ENCODE measurements at regions not wholly inside any gene's neighbourhood (a gene's known extent, or its start where the extent isn't known, plus 50 kb on each side); places are given as distances from the start of the nearest gene placed in this dataset.
A peak's percentile ranks its signal among the peaks of the same experiment; 100 is the strongest.

DNA sequence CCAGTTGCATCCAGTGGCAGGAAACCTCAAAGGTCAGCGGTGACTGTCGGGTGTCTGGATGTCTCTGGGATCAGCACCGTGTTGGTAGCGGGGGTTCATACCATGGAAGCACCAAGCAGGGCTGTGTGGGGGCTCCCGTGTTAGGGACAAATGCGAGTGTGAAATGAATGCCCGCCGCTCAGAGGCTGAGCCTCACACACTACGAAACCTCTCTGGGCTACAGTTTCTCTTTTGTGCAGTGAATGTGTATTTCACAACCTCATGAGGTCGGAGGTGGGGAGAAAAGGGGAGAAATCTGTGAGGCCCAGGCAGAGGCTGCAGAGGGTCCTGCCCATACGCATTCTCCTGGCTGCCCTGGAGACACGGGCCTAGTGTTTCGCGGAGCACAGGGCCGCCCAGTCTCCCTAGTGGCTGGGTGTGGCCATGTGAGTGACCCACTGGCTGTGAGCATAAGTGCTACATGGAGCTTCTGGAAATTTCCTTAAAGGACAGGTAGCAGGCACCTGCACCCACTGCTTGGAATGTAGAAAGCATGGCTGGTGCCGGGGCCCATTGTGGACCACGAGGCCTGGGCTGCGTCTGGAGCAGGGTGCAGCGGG is 138.0 kb upstream of the GLI2 start:
- no peak overlapping the region for H3K4me3 ChIP-seq (replicated peaks in 1 of 3; ENCODE audit: insufficient read depth in 1 of 3, low read depth in 2 of 3, low read length in 3 of 3)
- no peak for DNase-seq (ENCODE audit: low spot score)
- H2AFZ ChIP-seq (ENCODE audit: low read length): no peak overlapping the region
- no TSS peak for BruUV-seq (replicated peaks)
- no peak overlapping the region for H3K27ac ChIP-seq (ENCODE audit: extremely low read length, insufficient read depth, low read length)
- peaks cover 10 to 88% of the 10 kb centered on the region in 2 experiments for H3K27me3 ChIP-seq (ENCODE audit: control insufficient read depth in 1 of 2, insufficient read depth in 2 of 2, low read length in 2 of 2)
- H3K36me3 ChIP-seq (replicated peaks in 1 of 2; ENCODE audit: control insufficient read depth in 1 of 2, insufficient read depth in 2 of 2, low read length in 2 of 2): no peaks in the 10 kb centered on the region
- in situ Hi-C loops (cut with HindIII; ENCODE audit: extremely low pct_ligation_motif_present, low pct_unique_long_range_greater_than_20kb): no loop called here
- no peak overlapping the region for H3K4me2 ChIP-seq (ENCODE audit: low read depth, low read length)
- 48% methylated on average over 18 of the region's 19 CpGs for WGBS (ENCODE audit: low lambda C conversion rate)
- peaks cover 13% of the 10 kb centered on the region; the same call in 1 of the 2 replicates for H3K4me1 ChIP-seq (ENCODE audit: insufficient read depth, low read length)
- no peak for FAIRE-seq
- no peaks in the 10 kb centered on the region for H3K79me2 ChIP-seq (ENCODE audit: insufficient read depth, low read length)
- CTCF ChIA-PET (ENCODE audit: low intra/inter-chr PET ratio, low total read pairs): no interaction called here
- ATAC-seq: peak; percentile 20; the same call in 1 of the 3 replicates
- POLR2A ChIA-PET: interaction anchor here (1.2 kb wide), 1 partner anchor 45 kb away, joined by 4 read pairs; no protein-coding TSS in a partner anchor
- peaks cover 5% of the 10 kb centered on the region; the same call in 1 of the 2 replicates for H4K20me1 ChIP-seq (ENCODE audit: insufficient read depth, low read length)
- intact Hi-C loops (cut with micrococcal nuclease; ENCODE audit: unreplicated experiment): no loop called here
- no peak overlapping the region for H3K9ac ChIP-seq (ENCODE audit: insufficient read depth, low read depth, low read length)
- TF ChIP-seq EZH2 (conservative IDR thresholded peaks at IDR 0.05; ENCODE audit: low read depth, low read length) (peak; percentile 55; the same call in 1 of the 2 replicates), ZIK1 (CRISPR knock-in tag; IDR thresholded peaks at IDR 0.05; ENCODE audit: borderline replicate concordance, low read depth) (no peak), SP4 (CRISPR knock-in tag; IDR thresholded peaks at IDR 0.05) (no peak), ZC3H4 (CRISPR knock-in tag; IDR thresholded peaks at IDR 0.05; ENCODE audit: borderline replicate concordance) (no peak), KMT2B (CRISPR knock-in tag; IDR thresholded peaks at IDR 0.05) (no peak), ZSCAN12 (CRISPR knock-in tag; IDR thresholded peaks at IDR 0.05) (no peak)
- no peaks in the 10 kb centered on the region for H3K9me3 ChIP-seq (ENCODE audit: low read length)

DNA sequence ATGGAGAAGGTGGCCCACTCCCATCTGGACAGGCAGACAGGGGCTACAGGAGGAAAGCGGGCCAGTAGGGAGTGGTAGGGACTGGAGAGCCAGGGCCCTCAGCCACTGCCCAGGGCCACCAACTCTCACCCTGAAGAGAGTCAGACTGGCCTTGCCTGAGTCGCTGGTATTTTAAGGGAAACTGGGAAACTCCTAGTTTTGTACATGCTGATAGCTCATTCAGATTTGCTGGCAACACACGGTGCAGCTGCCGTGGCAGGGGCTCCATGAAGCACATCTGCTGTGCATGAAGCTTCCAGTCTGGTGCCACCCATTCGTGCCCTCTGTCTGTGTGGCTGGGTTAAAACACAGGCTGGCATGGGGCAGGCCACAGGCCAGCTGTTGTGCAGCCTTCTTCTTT is 137.3 kb upstream of the GLI2 start:
- no peak overlapping the region for H3K4me2 ChIP-seq (ENCODE audit: low read depth, low read length)
- no peak overlapping the region for H3K9ac ChIP-seq (ENCODE audit: insufficient read depth, low read depth, low read length)
- 63% methylated on average over 4 of the region's 5 CpGs for WGBS (ENCODE audit: low lambda C conversion rate)
- peaks cover 10 to 92% of the 10 kb centered on the region in 2 experiments for H3K27me3 ChIP-seq (ENCODE audit: control insufficient read depth in 1 of 2, insufficient read depth in 2 of 2, low read length in 2 of 2)
- H3K27ac ChIP-seq (ENCODE audit: extremely low read length, insufficient read depth, low read length): no peak overlapping the region
- no peak overlapping the region for H2AFZ ChIP-seq (ENCODE audit: low read length)
- in situ Hi-C loops (cut with HindIII; ENCODE audit: extremely low pct_ligation_motif_present, low pct_unique_long_range_greater_than_20kb) (no loop called here), intact Hi-C loops (cut with micrococcal nuclease; ENCODE audit: unreplicated experiment) (no loop called here)
- ChIA-PET CTCF (ENCODE audit: low intra/inter-chr PET ratio, low total read pairs) (no interaction called here), POLR2A (no interaction called here)
- FAIRE-seq (no peak), ATAC-seq (no peak), DNase-seq (ENCODE audit: low spot score) (no peak)
- peaks cover 13% of the 10 kb centered on the region; the same call in 1 of the 2 replicates for H3K4me1 ChIP-seq (ENCODE audit: insufficient read depth, low read length)
- H4K20me1 ChIP-seq (ENCODE audit: insufficient read depth, low read length): peaks cover 5% of the 10 kb centered on the region; the same call in 1 of the 2 replicates
- no peaks in the 10 kb centered on the region for H3K79me2 ChIP-seq (ENCODE audit: insufficient read depth, low read length)
- no TSS peak for BruUV-seq (replicated peaks)
- no peaks in the 10 kb centered on the region for H3K9me3 ChIP-seq (ENCODE audit: low read length)
- no peak overlapping the region for H3K4me3 ChIP-seq (replicated peaks in 1 of 3; ENCODE audit: insufficient read depth in 1 of 3, low read depth in 2 of 3, low read length in 3 of 3)
- no peaks in the 10 kb centered on the region for H3K36me3 ChIP-seq (replicated peaks in 1 of 2; ENCODE audit: control insufficient read depth in 1 of 2, insufficient read depth in 2 of 2, low read length in 2 of 2)
- TF ChIP-seq ZNF260 (CRISPR knock-in tag; IDR thresholded peaks at IDR 0.05; ENCODE audit: borderline replicate concordance, low read depth): no peak
- no peak for TF ChIP-seq ZNF879 (CRISPR knock-in tag; IDR thresholded peaks at IDR 0.05)
- TF ChIP-seq IKZF1 (IDR thresholded peaks at IDR 0.05): no peak
- TF ChIP-seq GLI4 (CRISPR knock-in tag; IDR thresholded peaks at IDR 0.05; ENCODE audit: borderline replicate concordance): no peak
- no peak for TF ChIP-seq IKZF5 (CRISPR knock-in tag; IDR thresholded peaks at IDR 0.05)
